Liver (tissue), 3 donors: ENCODE measurements at regions not wholly inside any gene's neighbourhood (a gene's known extent, or its start where the extent isn't known, plus 50 kb on each side); places are given as distances from the start of the nearest gene placed in this dataset.

Experiments used
- GABPA ChIP-seq, 2 donors: IDR thresholded peaks in 1 of 2; conservative IDR thresholded peaks in 1 of 2; 2 replicates each; pipeline ENCODE4 v1.6.1; 2016; ENCODE audit warnings: antibody characterized with exemption in 2 of 2, mild to moderate bottlenecking in 1 of 2, moderate library complexity in 1 of 2
- JUND ChIP-seq, 2 donors: IDR thresholded peaks; 2 replicates each; pipeline ENCODE4 v1.6.1; 2016; ENCODE audit warnings: antibody characterized with exemption in 2 of 2
- RAD21 ChIP-seq, 2 donors: IDR thresholded peaks; 2 replicates each; pipeline ENCODE4 v1.6.1; 2016; ENCODE audit warnings: antibody characterized with exemption in 2 of 2, mild to moderate bottlenecking in 2 of 2
- SP1 ChIP-seq: IDR thresholded peaks from 2 replicates; pipeline ENCODE4 v1.6.1; 2018; ENCODE audit warnings: antibody characterized with exemption, mild to moderate bottlenecking
- YY1 ChIP-seq: IDR thresholded peaks from 2 replicates; pipeline ENCODE4 v1.6.1; 2016; ENCODE audit warnings: antibody characterized with exemption, mild to moderate bottlenecking
- TF ChIP-seq, protein P1 (sequence below): fragments of 150-350 bp; IDR thresholded peaks from 2 replicates; pipeline ENCODE4 v1.5.1; 2017; ENCODE audit warnings: improper control_type of control experiment, low read depth, low read length; ENCODE audit not compliant: missing input control
- donor health status: healthy.
- donor health status: healthy.

- TF ChIP-seq SP1 (no peak), GABPA (IDR thresholded peaks at IDR 0.05 in 1 of 2, conservative IDR thresholded peaks at IDR 0.05 in 1 of 2) (no peak), RAD21 (IDR thresholded peaks at IDR 0.05) (no peak), YY1 (no peak), JUND (IDR thresholded peaks at IDR 0.05) (no peak)
- TF ChIP-seq, protein P1, sequence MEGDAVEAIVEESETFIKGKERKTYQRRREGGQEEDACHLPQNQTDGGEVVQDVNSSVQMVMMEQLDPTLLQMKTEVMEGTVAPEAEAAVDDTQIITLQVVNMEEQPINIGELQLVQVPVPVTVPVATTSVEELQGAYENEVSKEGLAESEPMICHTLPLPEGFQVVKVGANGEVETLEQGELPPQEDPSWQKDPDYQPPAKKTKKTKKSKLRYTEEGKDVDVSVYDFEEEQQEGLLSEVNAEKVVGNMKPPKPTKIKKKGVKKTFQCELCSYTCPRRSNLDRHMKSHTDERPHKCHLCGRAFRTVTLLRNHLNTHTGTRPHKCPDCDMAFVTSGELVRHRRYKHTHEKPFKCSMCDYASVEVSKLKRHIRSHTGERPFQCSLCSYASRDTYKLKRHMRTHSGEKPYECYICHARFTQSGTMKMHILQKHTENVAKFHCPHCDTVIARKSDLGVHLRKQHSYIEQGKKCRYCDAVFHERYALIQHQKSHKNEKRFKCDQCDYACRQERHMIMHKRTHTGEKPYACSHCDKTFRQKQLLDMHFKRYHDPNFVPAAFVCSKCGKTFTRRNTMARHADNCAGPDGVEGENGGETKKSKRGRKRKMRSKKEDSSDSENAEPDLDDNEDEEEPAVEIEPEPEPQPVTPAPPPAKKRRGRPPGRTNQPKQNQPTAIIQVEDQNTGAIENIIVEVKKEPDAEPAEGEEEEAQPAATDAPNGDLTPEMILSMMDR = no peak
Observed at GRCh38 chr2:147482111-147482895, 362.5 kb upstream of the ACVR2A start.
